NCI-H510A (cell line): ENCODE measurements at regions not wholly inside any gene's neighbourhood (a gene's known extent, or its start where the extent isn't known, plus 50 kb on each side); places are given as distances from the start of the nearest gene placed in this dataset.

Experiments
- DNase-seq: peaks from one replicate; lab custom pipeline; 2025; lab: John Stamatoyannopoulos, UW

DNA sequence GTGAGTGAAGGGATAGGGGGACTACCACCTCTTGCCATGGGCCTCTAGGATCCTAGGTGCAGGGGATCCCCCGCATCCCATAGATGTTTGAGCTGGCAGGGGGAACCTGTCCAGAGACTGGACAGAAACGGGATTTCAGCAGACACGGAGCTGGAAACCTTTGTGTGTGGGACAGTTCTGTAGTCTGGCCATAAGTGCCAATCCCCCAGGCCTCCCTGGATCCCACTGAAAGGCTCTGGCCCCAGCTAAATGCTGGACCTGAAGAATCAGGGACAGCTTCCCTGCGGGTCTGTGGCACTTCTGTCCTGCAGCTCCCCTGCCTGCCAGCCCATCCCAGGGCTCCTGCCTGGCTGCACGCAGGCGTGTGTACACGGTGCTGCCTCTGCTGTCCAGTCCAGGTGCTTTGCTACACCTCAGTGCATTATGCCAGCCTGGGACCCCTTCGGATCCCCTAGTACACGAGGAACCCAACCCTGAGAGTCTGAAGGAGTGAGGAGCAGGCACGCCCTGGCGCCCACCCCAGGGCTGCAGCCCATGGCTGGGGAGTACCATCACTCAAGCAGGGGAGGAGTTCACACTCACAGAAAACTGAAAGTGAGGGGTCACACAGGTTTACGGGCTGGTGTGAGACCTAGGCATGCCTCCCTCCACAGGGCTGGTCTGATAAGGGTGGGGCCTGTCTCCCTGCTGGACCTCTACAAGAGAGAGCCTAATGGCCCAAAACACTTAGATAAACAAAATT, 703.0 kb downstream of the ARAP2 start:
- DNase-seq: no peak

DNA sequence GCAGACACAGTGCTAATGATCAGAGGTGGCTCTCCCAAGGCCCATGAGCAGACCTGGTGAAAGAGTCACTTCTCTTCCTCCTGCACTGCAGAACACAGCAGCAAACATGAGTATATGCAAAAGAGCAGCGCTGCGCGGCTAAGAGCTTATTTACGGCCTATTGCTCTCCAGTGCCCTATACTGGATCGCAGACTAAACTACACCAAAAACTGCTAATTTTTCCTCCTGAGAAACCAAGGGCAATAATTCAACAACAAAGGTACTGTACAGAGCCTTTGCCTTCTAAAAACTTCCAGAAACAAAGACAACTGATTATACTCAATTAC, 702.5 kb downstream of the ARAP2 start:
- DNase-seq: no peak

DNA sequence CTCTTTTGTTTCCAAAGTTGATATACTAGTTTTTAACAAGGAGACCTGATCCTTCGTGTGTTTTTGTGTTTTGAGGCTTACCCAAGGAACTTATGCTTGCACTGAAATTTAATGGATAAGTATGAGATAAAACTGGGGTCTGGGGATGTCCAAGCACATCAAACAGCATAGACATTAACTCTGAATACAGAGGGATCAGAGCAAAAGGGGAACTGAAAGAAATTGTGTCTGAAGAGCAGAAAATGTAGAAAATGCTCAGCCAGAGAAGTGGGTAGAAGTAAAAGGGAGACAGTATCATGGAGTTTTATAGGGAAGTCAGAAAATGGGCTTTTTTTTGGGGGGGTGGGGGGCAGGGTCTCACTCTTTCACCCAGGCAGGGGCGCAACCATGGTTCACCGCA, 695.4 kb downstream of the ARAP2 start:
- no peak for DNase-seq

DNA sequence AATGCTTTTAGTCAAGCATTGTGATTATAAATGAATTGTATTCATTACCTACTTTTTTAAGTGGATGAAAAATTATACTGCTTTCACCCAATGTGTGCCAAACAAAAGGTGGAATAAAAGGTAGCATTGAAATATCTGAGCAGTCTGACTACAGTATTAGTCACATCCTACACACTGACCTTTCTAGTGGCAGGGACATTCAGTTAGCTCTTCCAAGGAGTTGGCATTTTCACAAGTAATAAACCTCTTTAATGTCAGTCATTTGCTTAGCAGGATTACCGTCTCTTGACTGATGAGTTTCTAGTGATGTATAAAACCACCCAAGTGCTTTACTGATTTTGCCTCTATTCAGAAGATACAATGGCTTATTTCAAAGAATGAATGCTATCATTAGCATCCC, 687.9 kb downstream of the ARAP2 start:
- DNase-seq: no peak

DNA sequence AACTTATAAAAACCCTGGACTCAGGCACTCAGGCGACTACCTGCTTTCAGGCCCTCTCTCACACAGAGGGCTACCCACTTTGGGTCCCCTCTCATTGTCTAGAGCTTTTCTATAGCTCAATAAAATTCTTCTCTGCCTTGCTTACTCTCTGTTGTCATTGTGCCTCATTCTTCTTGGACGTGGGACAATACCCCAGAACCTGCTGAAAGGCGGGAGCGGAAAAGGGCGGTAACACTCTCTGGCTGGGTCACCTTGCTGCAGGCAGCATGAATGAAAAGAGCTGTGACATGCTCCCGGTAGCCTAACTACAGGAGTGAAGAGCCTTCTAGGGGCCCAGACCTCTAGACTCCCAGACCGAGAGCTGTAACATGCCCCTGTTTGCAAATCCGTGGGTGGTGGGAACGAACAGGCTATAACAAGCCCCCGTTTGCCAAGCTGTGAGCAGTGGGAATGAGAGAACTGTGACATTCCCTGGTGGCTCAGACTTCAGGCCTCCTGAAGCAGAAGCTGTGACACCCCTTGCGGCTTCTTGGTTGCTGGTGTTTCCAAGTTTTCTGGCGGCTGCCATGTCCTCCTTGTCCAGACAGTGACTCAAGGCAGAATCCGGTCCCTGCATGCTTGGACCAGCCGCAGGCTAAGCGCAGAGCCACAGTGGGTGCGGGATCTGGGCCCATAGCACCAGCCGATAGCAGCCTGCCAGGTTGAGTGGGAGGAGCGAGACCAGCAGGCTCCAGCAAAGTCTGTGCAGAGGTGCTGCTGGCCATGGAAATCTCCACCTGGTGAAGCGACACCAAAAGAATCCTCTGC, 684.6 kb downstream of the ARAP2 start:
- DNase-seq: no peak

DNA sequence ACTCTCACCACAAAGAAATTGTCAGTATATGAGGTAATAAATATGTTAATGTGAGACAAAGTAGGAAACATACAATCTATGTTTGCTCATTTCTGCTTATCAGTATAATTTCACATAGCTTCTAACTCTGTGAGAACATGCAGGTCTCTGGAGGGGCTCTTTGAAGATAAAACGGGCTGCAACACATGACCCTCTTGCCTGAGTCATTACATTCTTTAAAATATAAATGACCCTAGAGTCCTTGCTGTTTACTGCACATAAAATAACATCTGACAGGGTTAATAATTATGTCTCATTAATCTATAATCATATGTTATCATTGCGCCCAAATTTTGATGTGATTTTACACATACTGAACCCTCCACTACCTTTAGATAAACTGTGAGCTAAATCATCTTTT, 681.5 kb downstream of the ARAP2 start:
- DNase-seq: no peak

DNA sequence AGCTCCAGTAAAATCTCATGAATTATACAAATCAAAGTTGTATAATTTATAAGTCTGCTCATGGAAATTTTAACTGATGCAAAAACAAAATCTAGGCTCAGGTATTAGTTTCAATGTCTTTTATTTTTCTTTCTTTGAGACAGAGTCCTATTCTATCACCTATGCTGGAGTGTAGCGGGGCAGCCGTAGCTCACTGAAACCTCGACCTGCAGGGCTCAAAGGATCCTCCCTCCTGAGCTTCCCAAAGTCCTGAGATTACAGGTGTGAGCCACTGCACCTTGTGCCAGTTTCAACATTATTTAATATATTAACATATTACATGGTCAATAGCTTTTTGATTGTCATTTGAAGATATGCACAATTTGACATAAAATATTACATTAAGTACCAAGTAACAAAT, 678.7 kb downstream of the ARAP2 start:
- DNase-seq: no peak

DNA sequence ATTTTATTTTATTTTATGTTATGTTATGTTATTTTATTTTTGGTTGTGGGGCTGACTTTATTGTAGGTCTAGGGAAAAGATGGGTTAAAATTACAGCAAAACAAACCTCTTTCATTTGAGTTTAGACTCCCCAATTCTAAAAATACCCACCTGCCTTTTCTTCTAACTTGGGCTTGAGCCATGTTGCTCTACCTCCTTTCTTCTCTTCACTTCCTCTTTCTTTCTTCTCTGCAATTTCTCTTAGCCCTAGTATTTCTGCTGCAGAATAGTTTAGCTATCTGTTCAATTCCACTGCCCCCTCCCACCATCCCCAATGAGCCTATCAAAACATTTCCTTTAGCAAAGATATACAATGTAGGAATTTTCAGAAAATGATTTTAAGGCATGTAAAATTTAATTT, 653.3 kb downstream of the ARAP2 start:
- DNase-seq: no peak

DNA sequence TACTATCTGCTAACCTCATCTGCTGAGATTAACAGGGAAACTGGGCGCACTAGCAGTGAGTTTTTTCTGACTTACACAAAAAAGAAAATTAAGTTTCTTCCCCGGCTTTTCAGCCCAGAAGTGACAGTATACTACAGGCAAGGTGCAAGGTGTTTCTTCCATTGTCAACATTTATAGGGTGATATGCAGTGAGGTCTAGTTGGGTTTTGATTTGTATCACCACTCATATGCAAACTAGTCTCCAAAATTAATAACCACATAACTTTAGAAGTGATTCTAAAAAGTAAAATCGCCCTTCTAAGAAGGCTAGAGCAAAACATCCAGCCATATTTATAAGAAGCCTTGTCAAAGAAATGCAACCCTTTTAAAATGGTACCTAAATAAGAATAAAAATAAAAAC, 640.1 kb downstream of the ARAP2 start:
- no peak for DNase-seq

DNA sequence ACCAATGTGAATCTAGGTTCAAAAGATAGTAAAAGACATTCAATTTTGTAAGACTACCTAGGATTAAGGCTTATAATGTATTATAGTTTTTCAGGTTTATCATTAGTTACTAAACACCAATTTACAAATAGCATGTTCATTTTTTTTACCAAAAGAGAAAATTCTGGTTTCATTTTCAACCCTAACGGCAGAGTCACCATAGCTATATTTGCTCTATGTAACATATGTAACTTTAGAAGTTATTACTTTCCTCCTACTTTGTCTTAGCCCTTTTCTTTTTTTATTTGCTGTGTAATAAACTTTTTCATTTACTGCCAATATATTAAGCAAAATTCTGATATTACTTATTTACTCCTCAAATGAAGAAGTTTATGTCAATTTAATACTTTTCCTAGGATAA, 639.6 kb downstream of the ARAP2 start:
- no peak for DNase-seq

DNA sequence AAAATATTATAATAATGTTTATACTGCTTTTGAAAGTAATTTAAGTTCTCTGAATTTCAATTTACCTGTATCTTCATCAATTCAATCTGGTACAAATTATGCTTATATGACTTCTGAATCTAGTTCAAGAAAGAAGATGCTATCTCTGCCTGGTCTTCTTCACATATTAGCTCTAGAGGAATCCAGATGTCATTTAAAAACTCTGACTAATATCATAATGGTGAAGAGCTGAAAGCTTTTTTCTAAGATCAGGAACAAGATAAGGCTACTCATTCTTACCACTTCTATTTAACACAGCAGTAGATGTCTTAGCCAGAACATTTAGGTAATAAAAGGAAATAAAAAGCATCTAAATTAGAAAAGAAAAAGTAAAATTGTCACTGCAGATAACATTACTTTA, 636.1 kb downstream of the ARAP2 start:
- DNase-seq: no peak

DNA sequence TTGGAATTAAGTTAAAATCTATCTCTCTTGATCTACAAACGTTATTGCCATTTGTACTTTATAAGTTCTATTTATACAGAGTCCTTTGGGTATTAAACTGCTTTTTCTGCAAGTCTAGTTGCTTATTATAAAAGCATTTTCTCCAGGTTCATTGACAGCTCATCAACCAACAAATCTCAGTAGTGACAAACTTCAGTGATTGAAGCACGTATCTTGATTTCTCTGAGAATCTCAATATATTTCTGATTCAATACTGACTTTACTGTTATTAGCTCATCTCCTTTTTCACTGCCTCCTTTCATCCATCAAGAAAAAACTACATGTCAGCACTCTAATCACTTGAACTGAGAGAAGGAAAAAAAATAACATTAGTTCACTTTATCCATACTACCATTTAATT, 630.2 kb downstream of the ARAP2 start:
- DNase-seq: no peak

DNA sequence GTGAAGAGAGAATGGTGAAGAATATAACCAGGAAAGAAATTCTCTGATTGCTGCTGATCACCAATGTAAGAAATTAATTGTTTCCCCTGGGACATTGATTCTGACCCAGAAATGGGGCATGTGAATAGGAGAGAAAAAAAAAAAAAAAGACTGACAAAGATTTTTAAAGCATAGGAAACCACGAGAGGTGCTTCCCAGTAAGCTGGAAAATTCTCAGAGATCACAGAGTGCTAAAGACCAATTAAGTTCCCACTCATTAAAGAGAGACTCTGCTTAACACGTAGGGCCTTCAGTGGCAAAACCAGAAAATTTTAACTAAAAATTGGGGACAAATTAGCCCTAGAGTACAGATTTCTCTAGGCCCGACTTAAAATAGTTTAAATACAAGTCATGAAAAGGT, 604.4 kb downstream of the ARAP2 start:
- no peak for DNase-seq

DNA sequence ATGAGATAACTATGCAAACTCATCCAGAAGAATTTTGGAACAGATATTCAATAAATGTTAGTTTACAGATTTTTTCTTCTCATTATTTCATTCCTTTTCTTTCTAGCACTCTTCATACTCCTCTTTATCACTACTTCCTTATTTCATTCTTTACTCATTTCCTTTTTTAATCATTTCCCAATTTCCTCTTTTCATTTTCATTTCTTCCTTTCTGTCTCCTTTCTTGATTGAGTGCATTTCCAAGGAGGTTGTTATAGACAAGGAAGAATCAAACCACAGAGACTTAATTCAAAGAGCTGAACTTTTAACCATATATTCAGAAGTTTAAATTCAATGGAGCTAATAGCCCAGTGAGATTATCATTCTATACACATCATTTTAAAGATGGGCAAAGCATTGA, 600.7 kb downstream of the ARAP2 start:
- no peak for DNase-seq

DNA sequence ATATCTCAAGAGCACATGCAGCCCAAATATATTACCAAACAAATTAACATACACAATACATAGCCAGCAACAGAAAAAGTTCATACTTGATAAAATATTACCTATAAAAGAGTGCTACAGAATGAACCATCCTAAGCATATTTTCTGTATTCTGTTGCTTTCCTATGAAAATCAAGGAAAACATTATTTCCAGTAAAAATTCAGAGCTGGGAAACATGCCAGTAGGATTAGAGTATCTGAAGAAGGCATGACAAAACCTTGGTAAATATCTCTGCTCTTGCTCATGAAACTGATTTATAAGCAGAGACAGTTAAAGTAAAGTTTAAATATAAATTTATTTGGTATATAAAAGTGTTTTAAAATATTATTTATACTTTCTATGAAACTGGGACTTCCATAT, 599.7 kb downstream of the ARAP2 start:
- no peak for DNase-seq

DNA sequence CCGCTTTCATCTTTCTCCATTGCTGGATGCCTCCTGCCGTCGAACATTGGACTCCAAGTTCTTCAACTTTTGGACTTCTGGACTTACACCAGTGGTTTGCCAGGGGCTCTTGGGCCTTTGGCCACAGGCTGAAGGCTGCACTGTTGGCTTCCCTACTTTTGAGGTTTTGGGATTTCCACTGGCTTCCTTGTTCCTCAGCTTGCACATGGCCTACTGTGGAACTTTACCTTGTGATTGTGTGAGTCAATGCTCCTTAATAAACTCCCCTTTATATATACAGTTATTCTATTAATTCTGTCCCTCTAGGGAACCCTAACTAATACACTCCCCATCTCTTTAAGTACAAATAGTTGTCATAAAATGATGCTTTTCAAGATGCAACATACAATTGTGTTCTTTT, 595.3 kb downstream of the ARAP2 start:
- DNase-seq: no peak

DNA sequence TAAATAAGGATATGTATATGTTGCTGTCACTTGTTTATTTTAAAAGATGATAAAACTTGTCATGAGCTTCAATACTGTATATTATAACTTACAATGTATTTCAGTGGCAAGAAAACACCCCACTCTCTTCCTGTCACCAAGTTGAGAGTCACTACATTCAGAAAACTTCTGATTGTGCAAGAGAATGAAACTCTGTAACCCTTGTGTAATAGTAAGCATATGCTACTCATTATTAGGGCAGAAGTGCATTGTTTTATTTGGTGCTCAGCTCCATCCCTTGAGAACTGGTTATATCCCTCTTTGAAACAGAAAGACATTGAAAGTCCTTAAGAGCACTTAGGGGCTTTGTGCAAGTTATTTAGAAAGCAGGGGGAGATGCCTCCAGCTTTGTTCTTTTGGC, 594.5 kb downstream of the ARAP2 start:
- no peak for DNase-seq

DNA sequence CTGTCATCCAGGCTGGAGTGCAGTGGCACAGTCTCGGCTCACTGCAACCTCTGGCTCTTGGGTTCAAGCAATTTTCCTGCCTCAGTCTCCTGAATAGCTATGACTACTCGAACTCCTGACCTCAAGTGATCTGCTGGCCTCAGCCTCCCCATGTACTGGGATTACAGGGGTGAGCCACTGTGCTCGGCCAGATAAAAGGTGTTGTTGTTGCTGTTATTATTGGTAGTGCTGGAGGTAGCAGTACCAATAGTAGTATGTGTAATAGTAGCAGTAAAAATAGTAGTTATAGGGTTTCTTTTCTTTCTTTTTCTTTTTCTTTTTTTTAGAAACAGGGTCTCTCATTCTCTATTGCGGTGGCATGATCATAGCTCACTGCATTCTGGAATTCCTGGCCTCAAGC, 592.1 kb downstream of the ARAP2 start:
- no peak for DNase-seq

DNA sequence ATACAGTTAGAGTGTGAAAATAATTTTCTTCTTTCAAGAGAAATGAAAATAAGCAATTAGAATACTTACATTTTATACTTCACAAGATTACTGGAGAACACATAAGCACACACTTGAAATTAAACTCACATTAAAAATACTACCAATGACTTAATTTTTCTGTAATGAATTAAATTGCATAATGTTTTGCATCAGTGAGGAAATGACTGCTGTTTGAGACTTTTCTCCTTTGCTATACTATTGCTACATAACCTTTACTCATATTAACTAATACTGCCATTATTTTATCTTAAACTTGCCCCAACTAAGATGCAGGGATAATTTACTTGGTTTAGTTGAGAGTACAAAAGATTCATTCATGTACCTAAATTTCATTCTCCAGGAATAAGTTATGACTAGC, 590.9 kb downstream of the ARAP2 start:
- no peak for DNase-seq

DNA sequence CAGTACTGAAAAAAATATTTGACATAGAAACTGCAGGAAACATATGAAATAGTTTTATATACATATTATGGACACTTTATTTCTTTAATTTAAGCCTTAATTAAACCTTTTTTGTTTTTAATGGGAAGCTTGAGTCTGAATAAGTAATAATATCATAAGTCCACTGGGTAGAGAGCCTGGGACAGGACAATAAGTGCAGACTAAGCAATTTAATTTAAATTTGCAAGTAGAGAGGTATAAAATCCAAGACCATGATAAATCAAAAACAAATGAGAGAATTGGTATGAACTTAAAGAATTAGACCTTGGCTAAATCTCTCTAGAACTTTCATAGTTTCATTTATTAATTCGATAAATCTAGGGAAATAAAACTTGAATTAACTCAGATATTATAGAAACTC, 571.2 kb downstream of the ARAP2 start:
- DNase-seq: no peak

DNA sequence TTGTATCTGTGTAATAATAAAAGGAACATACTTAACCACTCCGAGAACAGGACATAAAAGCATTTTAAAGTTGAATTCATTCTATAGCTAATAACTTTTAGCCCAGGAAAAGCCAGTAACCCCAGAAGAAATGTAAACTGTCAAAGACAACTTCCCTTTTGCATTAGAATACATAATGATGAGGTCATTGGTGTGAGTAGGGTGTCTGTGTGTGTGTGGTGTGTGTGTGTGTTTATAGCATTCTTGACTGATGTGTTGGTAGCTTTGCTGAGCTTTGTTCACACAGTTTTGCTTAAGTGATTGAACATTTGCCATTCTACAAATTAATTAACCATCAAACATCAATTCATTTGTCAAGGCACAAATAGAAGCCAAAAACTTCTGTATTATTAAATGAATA, 559.6 kb downstream of the ARAP2 start:
- DNase-seq: no peak

DNA sequence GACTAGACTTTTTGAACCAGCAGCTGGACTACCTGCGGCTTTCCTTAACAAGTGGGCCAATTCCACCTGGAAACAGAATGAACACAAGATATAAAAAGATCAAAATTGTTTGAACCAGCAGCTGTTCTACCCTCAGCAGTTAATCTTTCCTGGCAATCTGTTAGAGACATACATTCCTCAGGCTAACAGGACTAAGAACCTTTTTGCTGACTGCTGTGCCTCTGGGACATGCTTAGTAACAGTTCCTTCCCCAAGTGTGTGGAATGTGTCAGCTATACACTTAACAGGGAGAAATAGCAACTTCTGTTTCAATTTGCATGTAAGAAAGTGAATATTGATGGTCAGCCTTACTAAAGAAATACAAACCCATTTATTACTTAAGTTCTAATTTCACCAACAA, 554.4 kb downstream of the ARAP2 start:
- DNase-seq: no peak

DNA sequence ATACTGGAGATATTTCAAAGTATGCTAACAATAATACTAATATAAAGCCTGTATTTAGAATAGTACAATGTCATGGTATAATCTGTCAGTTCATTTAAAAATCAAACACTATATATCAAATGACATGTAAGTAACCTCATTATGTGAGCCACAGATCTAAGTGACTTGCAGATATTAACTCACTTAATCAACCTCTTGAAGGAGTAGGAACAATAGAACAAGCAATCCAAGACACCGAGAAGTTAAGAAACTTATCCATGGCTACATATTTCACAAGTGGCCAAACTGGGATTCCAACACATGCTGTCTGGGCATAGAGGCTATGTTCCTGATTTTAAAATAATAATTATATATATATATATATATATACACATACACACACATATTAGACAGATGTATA, 554.0 kb downstream of the ARAP2 start:
- no peak for DNase-seq

DNA sequence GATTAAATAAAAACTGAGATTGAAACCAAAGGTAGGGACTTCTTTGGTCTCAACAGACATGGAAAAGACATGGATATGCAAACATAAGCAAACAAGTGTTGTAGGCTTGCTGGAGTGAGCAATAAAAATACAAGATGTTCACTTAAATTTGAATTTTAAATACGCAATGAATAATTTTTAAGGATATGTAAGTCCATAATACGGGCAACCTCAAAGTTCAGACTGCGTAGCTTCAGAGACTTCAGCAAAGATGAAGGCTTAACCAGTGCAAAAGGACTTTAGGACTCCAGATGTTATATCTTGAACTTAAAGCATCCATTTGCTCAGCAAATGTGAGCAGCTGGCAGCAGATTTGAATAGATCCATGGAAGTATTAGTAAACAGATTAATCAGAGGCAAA, 549.3 kb downstream of the ARAP2 start:
- no peak for DNase-seq
